NCI-H2081 treated with DMSO at 0.1 percent for 48 hours (cell line): ENCODE measurements at regions not wholly inside any gene's neighbourhood (a gene's known extent, or its start where the extent isn't known, plus 50 kb on each side); places are given as distances from the start of the nearest gene placed in this dataset.

Source experiments
- DNase-seq: peaks from one replicate; lab custom pipeline; 2025; lab: John Stamatoyannopoulos, UW

GRCh38 chr5:174336479-174336878 is 291.0 kb downstream of the NSG2 start:
- no peak for DNase-seq

DNA sequence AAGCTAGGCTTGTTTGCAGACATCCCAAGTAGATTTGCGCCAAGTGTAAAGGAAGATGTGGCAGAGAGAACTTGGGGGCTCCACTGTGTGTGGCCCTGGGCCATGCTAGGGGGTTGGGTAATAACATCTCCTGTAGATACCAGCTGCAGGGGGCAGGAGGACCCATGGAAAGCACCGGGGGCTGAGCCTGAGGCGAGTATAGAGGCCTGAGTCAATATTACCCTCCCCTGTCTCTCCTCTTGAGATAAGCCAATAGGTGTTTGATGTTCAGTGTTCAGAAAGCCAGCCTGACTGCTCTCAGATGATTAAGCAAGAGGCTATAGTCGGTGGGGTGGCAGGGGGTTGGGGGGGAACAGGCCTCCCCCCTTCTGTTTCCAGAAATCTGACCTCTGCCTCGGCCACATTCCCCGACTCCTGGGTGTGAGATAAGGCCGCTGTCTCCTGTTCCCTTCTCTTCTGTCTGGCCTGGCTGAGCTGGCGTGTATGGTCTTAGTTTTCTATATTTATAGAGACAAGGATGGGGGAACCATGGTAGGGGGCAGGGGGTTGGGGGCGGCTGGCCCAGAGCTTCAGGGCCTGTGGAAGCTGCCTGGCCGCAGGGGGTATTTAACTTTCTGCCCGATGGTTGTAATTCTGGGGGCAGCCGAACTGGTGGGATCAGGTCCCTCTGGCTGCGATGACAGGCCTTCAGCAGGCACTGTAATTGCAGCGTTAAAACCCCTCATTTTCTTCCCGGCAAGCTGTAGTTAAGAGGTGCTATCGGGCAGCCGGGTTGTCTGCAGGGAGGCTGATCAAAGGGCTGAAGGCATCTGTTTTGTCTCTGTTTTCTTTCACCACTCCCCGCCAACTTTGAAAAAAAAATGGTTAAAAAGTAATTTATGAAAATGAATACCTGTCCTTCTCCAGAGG is 292.0 kb downstream of the NSG2 start:
- DNase-seq, result no peak

DNA sequence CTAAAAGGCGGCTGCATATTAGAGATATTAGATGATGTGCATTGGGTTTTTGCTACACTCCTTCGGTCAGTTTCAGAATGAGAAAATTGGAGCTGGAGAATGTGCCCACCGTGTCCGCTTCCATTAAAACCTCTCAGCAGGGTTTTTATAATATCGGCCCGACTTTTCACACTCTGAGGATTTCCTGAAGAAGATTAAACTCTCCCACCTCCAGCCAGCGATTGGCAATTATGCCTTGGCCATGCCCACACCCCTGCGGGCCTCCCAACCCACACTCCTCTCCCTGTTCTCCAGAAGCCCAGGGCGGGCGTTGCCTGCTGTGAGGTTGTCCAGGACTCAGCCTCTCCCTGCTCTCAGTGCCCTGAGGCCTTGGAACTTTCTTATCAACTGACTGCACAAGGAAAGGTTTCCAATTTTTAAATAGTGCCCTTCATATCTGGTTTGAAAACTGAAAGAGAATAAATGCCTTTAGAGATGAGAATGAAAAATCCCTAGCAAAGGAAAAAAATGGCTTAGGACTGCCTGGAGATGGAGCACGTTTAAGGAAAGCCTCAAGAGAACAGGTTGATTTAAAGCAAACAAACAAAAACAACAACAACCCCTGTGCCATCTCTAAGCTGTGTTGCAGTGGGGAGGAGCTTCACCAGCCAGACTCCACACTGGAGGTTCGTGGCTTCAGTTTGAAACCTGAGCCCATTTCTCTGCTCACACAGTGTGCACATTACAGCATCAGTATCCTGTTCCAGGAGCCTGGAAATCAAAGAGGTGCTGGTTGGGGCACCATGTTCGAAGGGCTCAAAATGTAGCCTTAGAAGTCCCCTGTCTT is 292.9 kb downstream of the NSG2 start:
- DNase-seq, result no peak

DNA sequence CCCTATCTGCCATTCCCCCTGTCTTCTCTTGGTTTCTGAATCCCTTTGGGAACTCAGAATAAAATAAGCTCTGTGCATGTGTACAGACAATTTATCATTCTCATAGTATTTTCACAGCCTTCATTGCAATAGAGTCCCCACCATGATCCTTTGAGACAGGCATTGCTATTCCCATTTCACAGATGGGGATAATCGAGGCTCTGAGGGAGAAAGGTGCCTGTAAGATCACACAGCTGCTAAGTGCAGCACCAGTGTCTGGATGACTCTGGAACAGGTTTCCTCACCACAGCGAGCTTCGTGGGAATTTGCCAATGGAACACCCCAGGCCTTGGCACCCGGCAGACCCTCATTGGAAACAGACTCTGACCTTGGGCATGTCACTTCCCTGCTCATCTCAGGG is 293.6 kb downstream of the NSG2 start:
- no peak for DNase-seq

- DNase-seq, result no peak
These were observed 294.7 kb downstream of the NSG2 start for GRCh38 chr5:174340226-174340625.

GRCh38 chr5:174342696-174343095 is 297.2 kb downstream of the NSG2 start:
- DNase-seq, result no peak

DNA sequence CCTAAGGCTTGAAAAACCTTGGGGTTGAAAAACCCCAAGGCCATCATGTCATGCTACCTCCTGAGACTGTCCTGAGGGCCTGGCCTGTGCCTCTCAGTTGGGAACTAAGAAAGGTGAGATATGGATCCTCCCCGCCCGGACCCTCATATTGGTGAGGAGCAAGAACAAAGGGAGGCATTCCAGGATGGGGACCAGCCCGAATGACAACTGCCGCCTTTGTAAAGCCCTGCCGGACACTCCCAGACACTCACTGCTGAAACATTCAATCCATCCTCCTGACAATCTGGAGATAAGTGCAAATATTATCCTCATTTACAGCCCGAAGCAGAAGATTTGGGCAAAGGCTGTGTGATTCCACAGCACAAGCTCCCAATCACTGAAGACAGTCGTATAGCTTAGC is 298.3 kb downstream of the NSG2 start:
- no peak for DNase-seq

DNA sequence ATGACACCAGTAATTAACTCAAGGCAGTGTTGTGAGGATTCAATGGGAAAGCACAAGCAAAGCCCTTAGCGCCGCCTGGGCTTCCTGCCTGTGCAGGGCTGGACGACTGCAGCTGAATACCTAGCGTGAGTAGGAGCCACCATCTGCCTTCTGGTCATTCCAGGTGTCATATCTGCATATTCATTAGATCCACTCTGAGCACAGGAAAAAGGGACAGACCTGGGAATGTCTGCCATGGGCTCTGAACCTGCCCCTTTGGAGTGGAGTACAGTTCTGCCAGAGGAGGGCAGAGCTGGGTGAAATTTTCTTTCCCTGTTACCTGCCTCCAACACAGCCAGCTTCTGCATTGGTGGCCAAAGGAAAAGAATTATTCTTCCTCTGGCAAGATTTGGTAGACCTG is 298.8 kb downstream of the NSG2 start:
- no peak for DNase-seq

DNA sequence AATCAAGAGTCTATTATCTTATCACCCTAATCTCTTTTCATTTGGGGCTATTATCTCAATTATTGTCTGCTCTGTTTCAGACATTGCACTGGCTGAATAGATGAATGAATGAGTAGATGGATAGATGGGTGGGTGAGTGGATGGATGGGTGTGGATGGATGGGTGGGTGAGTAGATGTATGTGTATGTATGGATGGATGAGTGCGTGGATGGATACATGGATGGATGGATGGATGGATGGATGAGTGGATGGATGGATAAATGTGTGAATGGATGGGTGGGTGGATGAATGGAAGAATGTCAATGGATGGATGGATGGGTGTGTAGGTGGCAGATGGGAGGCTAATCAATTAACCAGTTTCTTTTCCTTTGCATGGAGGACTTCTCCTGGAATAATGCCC is 301.7 kb downstream of the NSG2 start:
- no peak for DNase-seq

DNA sequence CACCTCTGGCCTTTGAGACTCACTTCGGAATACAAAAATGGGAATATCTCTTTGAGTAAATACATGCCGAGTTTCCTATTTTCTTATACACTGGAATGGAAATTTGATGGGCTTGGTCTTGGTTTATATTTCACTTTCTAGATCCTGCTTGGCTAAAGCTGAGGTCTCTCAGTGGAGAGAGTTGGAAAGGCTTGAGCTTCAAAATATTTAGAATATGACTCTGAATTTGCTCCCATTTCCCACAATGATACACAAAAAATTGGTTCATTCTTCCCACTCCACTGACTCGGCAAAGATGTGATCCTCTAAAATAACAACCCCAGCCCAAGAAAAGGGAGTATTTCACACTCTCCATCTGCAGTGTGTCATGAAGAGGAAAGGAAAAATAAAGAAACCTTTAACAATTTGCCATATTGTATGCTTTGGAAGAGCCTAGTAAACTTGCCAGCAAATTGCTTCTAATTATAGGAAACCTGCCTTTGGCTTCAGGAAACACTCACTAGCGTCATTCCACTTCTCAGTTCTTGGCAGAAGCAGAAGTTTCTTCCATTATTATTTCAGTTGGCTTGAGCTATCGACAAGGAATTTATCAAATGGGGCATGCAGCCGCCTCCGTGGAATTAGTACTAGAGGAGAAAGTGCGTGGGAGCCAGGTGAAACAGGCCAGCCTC is 302.9 kb downstream of the NSG2 start:
- no peak for DNase-seq

DNA sequence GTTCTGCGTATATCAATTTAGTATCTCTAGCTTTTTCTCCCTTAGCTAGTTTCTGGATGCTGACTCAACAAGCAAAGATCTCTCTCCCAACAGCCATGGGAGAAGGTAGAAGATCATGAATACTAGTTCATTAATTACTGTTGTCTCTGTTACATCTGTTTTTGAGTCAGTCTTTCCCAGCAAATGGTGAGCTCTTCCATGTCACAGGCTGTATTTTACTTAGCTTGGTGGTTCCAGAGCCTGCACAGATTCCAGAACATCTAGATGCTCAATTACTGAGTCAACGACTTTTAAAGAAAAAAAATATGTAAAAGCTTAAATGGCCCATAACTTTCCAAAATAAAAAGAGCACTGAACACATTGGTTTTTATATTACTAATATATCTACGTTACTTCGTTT is 307.2 kb downstream of the NSG2 start:
- DNase-seq, result no peak

DNA sequence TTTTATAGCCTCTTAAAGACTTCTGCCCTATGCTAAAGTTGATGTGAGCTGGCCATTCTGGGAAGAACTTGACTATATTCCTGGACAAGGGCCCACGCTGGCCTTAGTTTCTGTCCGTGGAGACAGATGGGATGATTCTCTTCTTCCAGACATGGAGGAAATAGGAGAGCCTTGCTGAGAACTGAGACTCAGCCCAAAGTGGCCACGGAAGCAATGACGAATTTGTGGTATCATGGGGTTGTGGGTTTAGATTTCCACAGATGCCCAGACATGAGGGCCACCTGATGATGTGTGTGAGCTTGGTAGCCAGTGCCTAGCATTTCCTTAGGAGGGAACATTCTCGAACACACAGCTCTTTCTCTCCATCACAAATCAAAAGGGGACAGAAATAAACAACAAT is 309.1 kb downstream of the NSG2 start:
- DNase-seq, result no peak

GRCh38 chr5:174355208-174355612 is 309.7 kb downstream of the NSG2 start:
- no peak for DNase-seq

- DNase-seq, result no peak
These were observed 310.5 kb downstream of the NSG2 start for GRCh38 chr5:174355995-174356394.

- DNase-seq, result no peak
These were observed 311.0 kb downstream of the NSG2 start for GRCh38 chr5:174356536-174356935.

- no peak for DNase-seq
These were observed 312.8 kb downstream of the NSG2 start for GRCh38 chr5:174358276-174358675.

DNA sequence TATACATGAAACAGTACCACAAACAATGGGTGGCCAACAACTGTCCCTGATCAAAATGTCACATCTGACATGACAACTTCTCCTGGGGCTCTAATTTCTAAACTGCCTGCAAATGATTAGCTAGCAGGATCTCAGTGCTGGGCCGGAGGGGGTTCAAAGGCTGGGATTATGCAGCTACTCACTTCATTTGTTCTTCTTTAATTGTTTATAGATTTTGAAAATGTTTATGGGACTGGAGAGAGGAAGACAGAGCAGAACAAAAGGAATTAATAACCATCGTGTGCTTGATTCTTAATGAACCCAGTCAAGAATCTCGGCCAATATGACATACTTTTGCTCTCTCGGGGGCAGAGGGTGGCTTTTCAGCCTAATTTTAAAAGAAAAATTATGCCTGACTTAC is 313.6 kb downstream of the NSG2 start:
- DNase-seq, result no peak

- DNase-seq, result no peak
These were observed 317.0 kb downstream of the NSG2 start for GRCh38 chr5:174362514-174362913.

- DNase-seq, result no peak
These were observed 318.4 kb downstream of the NSG2 start for GRCh38 chr5:174363934-174364333.

DNA sequence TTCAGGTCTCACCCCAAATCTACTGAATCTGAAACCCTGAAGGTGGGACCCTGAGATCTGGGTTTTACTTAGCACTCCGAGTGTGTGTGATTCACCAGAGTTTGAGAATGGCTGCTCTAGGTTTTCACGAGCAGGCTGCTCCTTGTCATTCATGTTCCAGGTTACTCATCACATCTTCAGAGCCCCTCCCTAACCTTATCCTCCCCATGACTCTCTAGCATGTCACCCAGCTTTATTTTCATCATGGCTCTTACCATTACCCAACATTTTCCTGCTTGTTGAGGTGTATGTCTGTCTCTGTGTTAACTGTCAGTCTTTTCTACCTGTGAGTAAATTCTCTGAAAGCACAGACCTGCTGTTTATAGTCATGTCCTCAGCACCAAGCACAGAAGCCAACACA is 319.2 kb downstream of the NSG2 start:
- DNase-seq, result no peak

DNA sequence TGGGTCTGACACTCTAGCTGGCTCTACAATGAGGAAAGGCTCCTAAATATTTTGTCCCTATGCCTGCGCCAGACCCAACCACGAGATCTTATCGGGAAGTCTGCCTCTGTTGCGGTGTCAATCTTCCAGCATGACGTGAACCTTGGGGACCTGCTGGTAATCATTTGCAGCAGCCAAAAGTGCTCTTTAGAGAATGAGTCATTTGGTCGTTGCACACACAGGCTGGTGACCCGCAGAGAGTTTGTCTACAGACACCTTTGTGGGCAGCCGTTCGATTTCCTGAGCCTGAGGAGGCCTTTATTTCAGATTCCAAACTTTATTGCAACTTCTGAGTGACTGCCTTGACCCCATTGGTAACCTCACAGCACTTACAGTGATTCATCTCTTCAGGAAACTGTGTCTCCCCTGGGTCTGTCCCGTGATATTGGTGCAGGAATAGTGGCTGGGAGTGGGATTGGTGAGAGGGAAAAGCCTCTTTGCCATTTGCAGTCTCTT is 326.1 kb downstream of the NSG2 start:
- no peak for DNase-seq

DNA sequence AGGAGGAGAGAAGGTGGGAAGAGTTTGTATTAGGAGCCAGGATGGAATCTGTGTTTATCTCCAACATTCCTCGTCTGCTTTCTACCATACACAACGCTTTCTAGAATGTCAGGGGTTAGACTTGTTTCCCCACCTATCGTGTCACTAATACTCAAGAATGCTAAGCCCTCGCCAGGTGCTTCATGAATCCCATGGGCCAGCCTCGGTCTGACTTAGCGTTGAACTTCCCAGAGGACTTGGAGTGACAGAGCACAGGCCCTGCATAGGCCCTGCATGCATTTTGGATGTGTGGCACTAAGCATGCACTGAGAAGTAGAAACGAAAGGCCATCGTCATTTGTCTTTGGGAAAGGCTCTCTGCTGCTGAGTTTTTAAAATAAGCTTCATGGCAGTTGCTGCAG is 328.7 kb downstream of the NSG2 start:
- no peak for DNase-seq

GRCh38 chr5:174376056-174376455 is 330.6 kb downstream of the NSG2 start:
- no peak for DNase-seq
